Ishikawa (cell line): ENCODE measurements at regions not wholly inside any gene's neighbourhood (a gene's known extent, or its start where the extent isn't known, plus 50 kb on each side); places are given as distances from the start of the nearest gene placed in this dataset.

Experiments
- EP300 ChIP-seq: IDR thresholded peaks from 2 replicates; pipeline ENCODE4 v1.6.1; 2012; ENCODE audit warnings: borderline replicate concordance
- YY1 ChIP-seq: IDR thresholded peaks from 2 replicates; pipeline ENCODE4 v1.6.1; 2012; ENCODE audit warnings: low read depth

- TF ChIP-seq EP300 (no peak), YY1 (no peak)
Measured at GRCh38 chr13:95354680-95355487, 53.6 kb upstream of the ABCC4 start.
